Activated CD8-positive, alpha-beta memory T cell treated with anti-CD3 and anti-CD28 coated beads, Interleukin-2, amount 50 U/mL, for 24 hours (primary cell): ENCODE measurements at regions not wholly inside any gene's neighbourhood (a gene's known extent, or its start where the extent isn't known, plus 50 kb on each side); places are given as distances from the start of the nearest gene placed in this dataset.
"Not testable (repeated sequence)": the region's sequence is repeated elsewhere in the genome, so short reads cannot be mapped to it uniquely, and the experiment has no call there.

Experiments
- DNase-seq: peaks from one replicate; pipeline ENCODE4 v3.0.0-alpha.2; 2020; ENCODE audit errors: extremely low read depth

GRCh38 chr14:105873870-105874512 is 347.6 kb downstream of the TMEM121 start:
- DNase-seq: no peak

- no peak for DNase-seq
These were observed 349.8 kb downstream of the TMEM121 start for GRCh38 chr14:105876158-105876557.

- DNase-seq: no peak
These were observed 350.4 kb downstream of the TMEM121 start for GRCh38 chr14:105876829-105877228.

GRCh38 chr14:105877645-105878044 is 351.3 kb downstream of the TMEM121 start:
- no peak for DNase-seq

GRCh38 chr14:105878125-105878524 is 351.7 kb downstream of the TMEM121 start:
- no peak for DNase-seq

GRCh38 chr14:105878554-105878953 is 352.2 kb downstream of the TMEM121 start:
- no peak for DNase-seq

- no peak for DNase-seq
These were observed 353.1 kb downstream of the TMEM121 start for GRCh38 chr14:105879503-105879866.

- no peak for DNase-seq
These were observed 353.6 kb downstream of the TMEM121 start for GRCh38 chr14:105879867-105880561.

- DNase-seq: no peak
These were observed 354.2 kb downstream of the TMEM121 start for GRCh38 chr14:105880616-105881015.

- DNase-seq: no peak
These were observed 354.9 kb downstream of the TMEM121 start for GRCh38 chr14:105881021-105881930.

- not testable (repeated sequence) for DNase-seq
These were observed 355.6 kb downstream of the TMEM121 start for GRCh38 chr14:105882011-105882410.

GRCh38 chr14:105882626-105883025 is 356.2 kb downstream of the TMEM121 start:
- no peak for DNase-seq

- DNase-seq: no peak
These were observed 357.0 kb downstream of the TMEM121 start for GRCh38 chr14:105883066-105884005.

- DNase-seq: not testable (repeated sequence)
These were observed 357.9 kb downstream of the TMEM121 start for GRCh38 chr14:105884192-105884807.

- no peak for DNase-seq
These were observed 358.5 kb downstream of the TMEM121 start for GRCh38 chr14:105884808-105885281.

- DNase-seq: no peak
These were observed 359.4 kb downstream of the TMEM121 start for GRCh38 chr14:105885561-105886320.

- not testable (repeated sequence) for DNase-seq
These were observed 360.4 kb downstream of the TMEM121 start for GRCh38 chr14:105886791-105887191.

- no peak for DNase-seq
These were observed 361.3 kb downstream of the TMEM121 start for GRCh38 chr14:105887692-105888091.

- no peak for DNase-seq
These were observed 361.8 kb downstream of the TMEM121 start for GRCh38 chr14:105888151-105888550.
